GM18867 (cell line): ENCODE measurements at regions not wholly inside any gene's neighbourhood (a gene's known extent, or its start where the extent isn't known, plus 50 kb on each side); places are given as distances from the start of the nearest gene placed in this dataset.
A peak's percentile ranks its signal among the peaks of the same experiment; 100 is the strongest.

ENCODE experiments used
- ATAC-seq: cut with Tn5 transposase; IDR thresholded peaks from one replicate; pipeline ENCODE4 v1.9.1; 2021; ENCODE audit warnings: mild to moderate bottlenecking, moderate library complexity; ENCODE audit not compliant: unreplicated experiment

DNA sequence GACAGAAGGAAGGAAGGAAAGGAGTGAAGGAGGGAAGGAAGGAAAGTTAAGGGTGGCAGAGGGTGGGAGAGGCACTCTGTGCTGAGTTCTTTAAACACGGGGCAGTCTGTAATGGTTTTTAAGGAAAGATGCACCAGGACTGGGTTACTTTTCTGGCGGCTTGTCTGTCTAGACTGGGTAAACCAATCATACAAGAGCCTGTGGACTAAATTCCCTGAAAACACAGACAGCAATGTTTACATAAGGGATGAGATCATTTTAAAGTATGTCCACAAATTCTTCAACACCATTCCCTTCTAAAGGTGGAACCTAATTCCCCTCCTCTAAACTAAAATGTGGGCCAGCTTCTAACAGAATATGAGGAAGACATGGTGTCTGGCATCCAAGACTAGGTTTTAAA lies 235.5 kb upstream of the IGF1R start:
- no peak for ATAC-seq

DNA sequence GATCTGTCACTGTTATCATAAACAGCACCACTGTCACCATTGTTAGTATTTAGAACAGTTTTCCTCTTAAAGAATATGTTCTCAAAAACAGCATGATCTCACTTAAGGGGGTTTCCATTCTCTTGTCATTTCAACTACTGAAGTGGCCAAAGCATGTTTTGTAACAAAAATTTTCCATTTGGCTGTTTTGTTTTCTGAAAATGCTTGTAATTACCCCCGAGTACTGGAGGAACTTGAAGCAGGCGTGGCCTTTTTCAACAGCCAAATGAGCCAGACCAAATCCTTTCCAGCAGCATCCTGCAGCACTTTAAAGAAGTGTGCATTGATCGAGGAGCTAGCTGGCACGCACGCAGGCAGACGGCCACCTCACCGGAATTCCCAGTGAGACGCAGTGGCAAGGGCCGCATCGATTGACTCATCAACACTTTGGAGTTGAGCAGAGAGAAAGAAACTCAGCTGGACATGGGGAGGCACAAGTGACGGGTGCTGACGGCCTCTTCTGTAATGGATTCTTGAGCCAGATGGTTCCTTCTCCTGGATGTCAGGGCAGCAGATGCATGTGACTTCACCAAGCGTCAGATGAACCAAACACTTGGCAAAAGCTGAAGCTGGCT lies 234.3 kb upstream of the IGF1R start:
- ATAC-seq: no peak

DNA sequence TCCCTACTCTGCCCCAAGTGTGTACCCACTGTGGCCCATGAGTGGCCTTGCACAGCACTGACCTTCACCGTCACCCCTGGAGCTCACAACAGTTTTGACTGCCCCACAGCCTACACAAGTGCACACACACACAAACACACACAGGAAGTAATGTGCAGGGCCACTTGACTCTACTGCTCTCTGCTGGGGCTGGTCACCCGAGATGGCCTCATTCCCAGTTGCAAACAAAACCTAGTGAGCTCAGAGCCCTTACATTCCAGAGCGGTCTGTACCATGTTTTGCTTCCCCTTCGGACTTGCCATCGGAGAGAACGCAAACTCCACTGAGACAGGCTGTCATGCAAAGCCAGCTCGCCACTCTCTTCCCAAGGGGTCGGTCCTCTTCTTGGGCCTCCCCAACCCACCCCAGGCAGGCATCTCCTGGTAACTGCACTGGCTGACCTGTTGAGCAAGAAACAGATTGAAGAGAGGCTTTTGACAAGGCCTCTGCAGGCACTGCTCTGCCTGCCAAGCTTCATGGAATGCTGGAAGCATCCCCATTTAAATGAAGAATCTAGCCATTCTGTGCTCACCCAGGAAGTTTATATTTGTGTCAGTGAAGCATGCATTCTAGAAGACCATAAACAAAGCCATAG lies 232.0 kb upstream of the IGF1R start:
- no peak for ATAC-seq

DNA sequence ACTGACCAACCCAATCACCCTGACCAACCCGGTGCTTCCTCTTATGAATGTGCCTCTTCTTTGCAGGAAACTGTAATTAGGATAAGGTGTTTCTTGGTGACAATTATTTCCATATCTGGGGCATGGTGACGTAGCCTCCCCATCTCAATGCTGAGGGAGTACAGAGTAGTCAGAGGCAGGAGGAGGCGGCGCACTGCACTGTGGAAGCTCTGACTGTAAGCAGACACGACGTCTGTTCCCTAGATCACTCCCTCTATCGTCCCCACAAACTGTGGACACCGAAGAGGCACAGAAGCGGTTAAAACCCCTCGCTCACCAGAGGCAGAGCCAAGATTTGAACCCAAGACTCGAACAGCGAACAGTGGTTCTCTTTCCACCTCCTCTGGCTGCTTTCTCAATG lies 231.0 kb upstream of the IGF1R start:
- no peak for ATAC-seq

DNA sequence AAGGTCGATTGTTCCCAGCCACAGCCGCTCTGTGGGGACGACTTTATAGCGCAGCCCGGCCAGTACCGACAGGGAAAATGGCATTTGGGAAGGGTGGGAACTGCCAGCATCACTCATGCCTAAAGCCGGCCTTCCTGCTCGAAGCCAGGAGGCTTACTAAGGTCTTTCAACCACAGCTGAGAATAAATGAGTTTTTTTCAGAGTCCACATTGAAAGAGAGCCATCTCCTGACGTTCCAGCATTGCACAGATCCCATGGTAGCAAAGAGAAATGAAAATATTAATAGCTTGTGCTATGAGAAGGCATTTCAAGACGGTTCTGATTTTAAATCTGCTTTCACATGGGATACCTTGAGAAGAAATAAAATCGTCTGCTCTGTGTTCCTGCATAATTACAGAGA lies 230.2 kb upstream of the IGF1R start:
- no peak for ATAC-seq

DNA sequence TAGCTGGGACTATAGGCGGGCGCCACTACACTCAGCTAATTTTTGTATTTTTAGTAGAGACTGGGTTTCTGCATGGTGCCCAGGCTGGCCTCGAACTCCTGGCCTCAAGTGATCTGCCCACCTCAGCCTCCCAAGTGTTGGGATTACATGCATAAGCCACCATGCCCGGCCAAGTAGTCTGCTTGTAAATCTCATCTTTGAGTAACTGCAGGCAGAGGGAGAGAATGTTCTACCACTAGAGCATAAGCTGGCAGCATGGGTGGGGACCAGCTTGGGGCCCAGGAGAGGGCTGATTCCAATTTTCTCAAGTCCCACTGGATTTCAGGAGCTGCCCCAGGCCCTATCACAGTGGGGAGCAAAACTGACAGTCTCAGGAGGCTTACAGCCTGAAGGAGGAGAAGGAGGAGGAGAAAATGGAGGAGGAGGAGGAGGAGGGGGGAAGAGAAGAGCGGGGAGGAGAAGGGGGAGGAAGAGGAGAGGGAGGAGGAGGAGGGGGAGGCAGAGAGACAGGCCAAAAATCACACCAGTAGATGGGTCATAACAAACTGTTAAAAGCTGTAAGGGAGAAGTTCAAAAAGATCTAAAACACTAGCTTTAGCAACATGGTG lies 229.1 kb upstream of the IGF1R start:
- ATAC-seq: no peak

DNA sequence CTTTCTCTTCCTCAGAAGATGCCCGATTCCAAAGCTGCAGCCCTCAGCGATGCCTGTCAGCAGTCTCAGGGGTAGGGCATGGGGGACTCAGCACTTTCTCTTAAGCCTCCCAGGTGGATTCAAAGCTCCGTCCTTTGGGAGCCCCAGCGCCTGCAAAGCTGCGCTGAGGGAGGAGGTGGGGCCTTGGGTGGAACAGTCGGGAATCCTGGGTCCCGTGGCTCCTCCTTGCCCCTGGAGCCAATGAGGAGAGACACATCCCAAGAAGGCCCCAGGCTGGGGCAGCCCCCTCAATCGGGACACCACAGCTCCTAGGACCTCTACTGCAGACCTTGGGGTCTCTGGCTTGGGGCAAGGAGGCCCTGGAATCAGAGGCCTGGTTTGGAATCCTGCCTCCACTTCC lies 227.5 kb upstream of the IGF1R start:
- no peak for ATAC-seq

DNA sequence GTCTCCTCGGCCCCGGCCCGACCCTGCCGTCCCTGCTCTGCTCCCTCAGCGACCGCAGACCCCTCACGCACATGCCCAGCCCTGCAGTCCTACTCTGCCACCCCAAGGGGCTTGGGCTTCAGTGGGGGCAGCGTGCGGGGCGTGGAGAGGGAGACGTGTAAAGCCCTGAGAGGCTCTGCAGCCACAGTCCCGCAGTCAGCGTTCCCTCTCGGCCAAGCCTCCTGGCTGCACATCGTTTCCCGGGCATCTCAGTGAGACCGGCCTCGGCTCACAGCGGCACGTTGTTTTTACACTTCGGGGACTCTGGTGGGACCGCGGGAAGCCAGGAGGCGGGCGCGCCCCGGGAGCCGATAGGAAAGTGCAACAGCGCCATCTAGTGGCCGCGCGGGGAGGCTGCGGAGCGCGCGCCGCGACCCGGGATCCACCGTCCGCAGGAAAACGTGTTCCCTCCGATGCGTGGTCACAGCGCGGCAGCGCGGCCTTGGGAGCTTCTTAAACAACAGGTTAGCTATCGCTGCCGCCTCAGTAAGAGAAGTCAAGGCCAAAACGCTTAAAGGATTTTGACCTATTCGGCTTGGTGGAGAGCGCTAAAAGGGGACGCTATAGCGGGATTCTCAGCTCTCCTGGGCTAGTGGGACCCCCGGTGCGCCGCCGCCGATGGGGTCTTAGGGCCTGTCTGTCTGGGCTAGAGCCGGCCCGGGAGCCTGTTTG lies 226.8 kb upstream of the IGF1R start:
- ATAC-seq: peak; percentile 82

DNA sequence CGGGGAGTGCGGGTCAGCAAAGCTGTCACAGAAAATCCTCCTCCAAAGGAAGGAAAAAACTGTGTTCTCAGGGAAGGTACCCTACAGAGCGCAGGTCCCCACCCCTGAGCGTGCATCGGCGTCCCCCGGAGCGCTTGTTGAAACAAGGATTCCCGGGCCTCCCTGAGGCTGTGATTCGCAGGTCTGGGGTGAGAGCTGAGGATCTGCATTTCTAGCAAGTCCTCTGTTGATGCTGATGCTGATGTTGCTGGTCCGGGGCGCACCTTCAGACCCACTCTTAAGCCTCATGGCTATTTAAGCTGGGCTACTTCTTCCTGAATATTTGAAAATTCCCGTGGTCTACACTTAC lies 226.2 kb upstream of the IGF1R start:
- no peak for ATAC-seq

DNA sequence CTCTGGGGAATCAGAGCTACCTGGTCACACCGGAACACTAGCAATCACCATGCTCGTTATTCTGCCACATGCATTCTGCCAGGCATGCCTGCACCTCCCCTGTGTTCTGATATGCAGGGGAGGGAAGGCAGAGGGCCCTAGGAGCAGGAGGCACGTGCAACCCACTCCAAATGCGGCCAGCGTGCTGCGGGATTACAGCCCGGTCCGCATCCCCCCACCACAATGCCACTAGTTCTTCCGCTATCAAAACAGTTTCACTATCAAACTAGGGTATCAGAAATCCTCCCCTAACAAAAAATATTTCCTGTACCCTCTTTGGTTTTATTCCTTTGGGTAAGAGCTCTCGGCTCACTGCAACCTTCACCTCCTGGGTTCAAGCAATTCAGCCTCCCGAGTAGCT lies 223.2 kb upstream of the IGF1R start:
- ATAC-seq: no peak

DNA sequence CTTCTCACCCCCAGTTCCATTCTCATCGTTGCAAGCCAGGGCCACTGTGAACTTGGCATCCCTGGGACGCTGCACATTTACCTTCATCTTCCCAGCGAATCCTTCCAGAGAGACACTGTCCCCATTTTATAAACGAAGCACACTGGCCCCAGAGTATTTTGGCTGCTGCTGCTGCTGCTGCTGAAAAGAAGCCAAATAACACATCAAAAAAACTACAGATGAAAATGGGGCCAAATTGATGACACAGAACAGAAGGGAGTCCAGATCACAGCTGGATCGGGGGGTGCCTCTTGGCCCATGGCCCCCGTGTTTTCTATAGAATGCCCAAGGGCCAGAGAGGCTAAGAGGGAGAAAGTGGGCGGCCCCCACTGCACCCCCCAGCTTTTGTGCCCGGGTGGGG lies 221.0 kb upstream of the IGF1R start:
- ATAC-seq: no peak

DNA sequence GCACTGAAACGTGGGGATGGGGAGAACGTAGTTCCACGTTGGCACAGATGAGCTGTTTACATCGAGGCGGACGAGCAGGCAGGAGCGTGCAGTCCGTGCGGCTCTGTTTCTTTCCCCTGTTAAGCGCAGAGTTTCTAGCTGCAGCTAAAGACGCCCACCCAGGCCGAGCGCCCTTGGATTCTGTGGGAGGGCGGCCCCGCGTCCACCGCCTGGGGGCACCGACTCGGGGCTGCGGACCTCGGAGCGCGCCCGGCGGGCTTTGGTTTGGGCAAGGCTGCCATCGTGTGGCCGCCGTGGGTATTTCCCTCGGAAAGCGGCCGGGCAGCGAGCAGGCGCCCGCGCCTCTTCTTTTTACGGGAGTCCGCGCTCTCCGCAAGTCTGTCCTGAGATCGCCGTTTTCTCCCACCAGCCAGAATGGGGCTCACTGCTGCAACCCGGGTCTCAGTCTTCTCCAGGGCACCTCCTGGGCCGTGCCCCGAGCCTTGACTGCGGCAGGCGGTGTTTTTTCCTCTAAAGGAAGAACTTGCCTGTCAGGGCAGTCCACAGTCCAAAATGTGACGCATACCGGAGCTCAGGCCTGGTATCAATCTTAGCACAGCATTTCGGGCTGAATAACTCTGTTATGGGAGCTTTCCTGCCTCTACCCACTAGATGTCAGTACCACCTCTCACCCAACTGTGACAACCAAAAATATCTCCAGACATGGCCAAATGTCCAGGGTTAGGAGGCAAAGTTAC lies 219.9 kb upstream of the IGF1R start:
- ATAC-seq: peak; percentile 91

DNA sequence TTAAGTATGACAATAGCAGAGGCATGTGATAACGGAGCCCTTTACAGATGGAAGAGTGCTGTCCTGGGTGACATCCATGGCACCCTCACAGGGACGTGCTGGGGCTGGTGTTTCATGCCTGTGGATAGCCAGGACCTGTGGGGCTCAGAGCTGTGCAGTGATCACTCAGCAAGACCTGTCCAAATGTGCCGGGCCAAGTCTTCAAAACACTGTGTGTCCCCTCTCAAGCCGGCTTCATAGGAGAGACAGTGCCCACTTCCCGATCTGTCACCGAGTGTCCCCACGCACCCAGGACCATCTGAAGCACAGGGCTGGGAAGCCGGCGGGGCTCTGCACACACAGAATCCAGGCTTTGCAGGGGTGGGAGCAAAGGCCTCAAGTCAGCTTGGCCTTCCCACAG lies 217.2 kb upstream of the IGF1R start:
- ATAC-seq: no peak

DNA sequence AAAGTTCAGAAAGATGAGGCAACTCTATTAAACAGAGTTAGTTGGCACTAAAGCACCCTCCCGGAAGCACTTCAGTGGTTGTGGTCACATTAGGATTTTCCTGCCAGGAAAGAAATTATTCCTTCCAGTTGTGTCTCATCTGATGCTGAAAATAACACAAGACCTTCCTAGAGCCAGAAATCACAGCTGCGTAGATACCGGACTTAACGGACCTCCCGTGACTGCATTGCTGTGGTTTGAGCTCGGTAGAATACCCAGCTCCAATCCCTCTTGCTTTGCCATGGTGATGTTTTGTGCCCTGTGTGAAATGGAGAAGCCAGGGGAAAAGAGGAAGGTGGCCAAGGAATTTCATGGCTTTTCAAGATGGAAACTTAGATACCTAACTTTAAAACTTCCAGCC lies 215.0 kb upstream of the IGF1R start:
- ATAC-seq: no peak

DNA sequence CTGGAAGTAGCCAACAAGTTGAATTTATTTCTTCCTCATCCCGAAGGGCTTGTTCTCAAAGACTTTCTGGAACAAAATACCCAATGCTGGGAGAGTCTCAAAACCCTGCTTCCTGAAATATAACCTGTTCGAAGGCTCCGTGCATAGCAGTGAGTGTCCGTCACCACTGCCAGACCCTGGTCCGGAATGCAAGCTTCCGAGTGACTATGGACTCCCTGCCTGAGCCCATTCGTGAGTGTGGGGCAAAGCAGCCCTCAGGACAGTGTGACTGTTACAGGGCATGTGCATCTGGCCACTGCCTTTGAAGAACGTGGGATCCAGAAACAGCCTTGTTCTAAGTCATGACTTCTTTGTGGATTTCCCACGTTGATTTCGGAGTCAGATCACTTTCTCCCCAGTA lies 214.5 kb upstream of the IGF1R start:
- ATAC-seq: no peak

DNA sequence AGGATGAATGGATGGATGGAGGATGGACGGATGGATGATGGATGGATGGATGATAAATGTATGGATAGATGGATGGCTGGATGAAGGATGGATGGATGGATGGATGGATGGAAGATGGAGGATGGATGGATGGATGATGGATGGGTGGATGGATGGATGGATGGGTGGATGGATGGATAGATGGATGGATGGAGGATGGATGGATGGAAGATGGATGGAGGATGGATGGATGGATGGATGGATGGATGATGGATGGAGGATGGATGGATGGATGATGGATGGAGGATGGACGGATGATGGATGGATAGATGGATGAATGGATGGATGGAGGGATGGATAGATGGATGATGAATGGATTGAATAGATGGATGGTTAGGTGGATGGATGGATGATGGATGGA lies 210.6 kb upstream of the IGF1R start:
- no peak for ATAC-seq

DNA sequence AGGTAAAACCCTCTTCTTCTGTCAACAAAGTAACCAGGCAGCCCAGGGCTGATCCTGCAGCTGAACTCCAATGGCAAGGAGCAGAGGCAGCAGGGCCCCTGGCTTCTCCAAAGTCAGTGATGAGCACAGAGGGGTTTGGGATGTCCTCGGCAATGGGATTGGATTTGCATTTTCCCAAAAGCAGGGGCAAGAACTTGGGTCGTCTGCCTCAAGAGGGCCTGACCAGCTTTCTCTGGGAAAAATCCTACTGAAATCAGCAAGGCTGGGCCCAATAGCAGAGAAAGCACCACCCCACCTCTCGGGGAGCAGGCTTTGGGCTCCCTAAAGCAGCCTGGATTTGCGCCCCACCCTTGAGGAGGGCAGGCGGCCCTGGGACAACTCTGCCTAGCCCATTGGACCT lies 210.0 kb upstream of the IGF1R start:
- ATAC-seq: no peak

DNA sequence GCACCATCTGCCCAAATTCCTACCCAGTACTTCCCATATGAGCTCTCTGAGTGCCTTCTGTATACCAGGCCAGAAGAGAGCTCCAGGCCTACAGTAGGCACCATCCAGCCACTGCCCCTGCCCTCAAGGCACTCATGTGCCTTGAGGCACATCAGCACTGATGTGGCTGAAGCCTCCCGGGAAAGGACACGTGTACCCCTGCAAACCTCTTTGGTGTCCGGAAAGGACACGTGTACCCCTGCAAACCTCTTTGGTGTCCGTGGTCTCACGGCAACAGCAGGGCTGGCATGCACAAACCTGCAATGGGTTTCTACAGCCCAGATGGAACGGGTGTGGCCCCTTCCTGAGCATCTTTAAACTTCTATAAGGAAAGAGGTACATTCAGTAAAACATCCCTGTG lies 209.4 kb upstream of the IGF1R start:
- ATAC-seq: no peak

DNA sequence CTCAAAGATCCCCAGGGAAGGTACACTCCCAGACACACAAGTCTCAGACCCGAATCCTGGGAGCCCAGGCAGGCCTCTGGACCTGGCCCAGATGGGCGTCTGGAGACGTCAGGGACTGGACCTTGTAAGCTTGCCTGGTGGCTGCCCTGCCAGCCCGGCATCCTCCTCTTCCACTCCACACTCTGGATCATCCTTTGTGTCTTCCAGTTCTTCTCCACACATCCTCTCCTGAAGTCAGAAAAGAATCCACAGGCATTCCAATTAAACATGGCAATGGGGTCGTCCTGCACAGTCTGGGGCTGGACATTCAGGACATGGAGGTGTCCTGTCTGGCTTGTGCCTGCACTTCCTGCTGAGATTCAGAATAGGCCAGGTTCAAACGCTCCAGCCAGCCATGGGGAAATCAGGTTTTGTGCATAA lies 208.8 kb upstream of the IGF1R start:
- no peak for ATAC-seq

DNA sequence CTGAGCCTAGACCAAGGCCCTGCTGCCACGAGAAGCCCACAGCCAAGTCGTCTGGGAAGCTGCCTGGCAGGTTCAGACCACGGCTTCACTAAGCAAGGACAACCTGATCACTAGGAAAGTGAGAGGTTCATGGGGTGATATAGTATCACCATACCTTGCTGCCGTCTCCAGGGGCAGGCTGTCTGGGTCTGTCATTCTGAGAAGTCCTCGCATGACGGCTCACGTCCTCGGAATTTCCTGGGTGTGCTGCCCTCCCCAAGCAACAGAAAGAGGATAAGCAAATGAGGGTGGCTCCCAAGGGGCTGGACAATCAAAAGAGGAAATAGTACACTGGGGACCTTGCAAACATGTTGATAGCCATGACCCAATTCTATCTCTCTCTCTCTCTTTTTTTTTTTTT lies 207.4 kb upstream of the IGF1R start:
- peak; percentile 50 for ATAC-seq

DNA sequence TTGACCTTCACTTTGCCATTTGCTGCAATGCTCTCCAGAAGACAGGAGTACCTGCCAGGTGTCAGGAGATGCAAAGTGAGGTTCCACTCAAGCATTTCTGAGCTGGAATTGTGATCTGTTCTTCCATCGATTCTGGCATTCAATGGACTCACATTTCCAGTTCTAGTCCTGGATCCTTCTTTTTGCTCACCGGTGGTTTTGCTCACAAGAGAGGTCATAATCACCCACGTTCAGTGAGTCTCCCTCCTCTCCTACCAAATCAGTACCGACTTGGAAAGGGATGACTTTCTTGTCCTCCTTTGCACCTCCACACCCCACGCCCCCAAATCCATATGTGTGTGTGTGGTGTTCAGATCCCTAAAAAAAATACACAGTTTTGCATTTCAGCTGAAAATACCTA lies 206.7 kb upstream of the IGF1R start:
- ATAC-seq: no peak
